Hematopoietic multipotent progenitor cell (in vitro differentiated cells): ENCODE measurements at regions not wholly inside any gene's neighbourhood (a gene's known extent, or its start where the extent isn't known, plus 50 kb on each side); places are given as distances from the start of the nearest gene placed in this dataset.

ENCODE experiments used
- DNase-seq, 3 donors: peaks; one replicate each; pipeline ENCODE4 v3.0.0-alpha.2; 2011 to 2015; ENCODE audit warnings: low read depth in 2 of 3, low spot score in 2 of 3

DNA sequence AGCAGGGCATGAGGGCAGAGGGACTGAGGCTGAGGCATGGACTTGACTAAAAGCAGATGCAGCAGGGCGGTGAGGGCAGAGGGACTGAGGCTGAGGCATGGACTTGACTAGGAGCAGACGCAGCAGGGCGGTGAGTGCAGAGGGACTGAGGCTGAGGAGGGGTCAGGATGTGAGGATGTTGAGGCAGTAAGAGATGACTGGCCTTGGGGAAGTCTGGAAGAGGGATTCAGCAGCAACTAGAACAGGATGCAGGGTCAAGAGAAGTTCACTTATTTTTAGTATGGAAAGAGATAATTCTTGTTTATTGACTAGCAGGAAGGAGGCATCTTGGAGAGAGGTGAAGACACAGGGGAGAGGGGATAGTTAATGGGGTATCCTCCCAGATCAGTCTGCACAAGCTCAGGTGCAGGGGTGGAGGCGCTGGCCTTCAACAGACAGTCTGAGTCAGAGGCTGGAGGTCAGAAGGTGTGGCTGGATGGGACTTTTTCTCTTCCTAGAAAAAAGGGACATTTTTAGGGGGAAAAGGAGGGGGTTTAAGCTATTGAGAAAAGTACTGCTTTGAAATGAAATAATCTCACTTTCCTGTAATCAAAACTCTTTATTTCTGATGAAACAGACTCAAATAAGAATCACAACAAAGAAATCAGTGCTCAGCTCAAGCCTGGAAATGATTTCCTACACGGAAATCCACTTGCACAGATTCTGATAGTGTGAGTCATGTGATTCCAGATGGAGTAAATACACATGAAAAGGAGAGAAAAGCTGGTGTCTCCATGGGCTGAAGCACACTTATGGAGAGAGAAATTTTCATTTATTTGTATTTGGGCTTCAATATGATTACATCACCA, 130.9 kb downstream of the PALM2AKAP2 start:
- no peak for DNase-seq

DNA sequence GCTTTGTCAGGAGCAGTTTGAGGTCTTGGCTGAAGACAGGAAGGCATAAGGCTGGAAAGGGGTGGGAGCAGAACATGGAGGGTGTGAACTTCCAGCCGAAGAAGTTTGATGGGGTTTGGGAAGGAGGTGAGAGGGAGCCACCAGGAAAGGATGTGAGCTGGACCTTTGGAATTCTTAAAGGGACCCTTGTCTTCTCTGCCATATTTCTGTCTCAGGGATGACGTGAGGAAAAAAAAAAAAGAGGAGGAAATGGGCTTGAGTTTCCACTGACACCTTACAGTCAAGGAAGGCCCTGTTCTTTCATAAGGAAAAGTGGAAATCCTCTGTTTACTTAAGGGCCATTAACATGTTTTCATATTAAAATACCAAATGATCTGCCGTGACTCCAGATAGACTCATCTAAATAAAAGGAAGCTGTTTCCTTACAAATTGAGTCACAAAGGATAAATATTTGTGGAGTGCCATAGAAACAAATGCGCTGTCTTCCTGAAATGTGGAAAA, 132.1 kb downstream of the PALM2AKAP2 start:
- no peak for DNase-seq

DNA sequence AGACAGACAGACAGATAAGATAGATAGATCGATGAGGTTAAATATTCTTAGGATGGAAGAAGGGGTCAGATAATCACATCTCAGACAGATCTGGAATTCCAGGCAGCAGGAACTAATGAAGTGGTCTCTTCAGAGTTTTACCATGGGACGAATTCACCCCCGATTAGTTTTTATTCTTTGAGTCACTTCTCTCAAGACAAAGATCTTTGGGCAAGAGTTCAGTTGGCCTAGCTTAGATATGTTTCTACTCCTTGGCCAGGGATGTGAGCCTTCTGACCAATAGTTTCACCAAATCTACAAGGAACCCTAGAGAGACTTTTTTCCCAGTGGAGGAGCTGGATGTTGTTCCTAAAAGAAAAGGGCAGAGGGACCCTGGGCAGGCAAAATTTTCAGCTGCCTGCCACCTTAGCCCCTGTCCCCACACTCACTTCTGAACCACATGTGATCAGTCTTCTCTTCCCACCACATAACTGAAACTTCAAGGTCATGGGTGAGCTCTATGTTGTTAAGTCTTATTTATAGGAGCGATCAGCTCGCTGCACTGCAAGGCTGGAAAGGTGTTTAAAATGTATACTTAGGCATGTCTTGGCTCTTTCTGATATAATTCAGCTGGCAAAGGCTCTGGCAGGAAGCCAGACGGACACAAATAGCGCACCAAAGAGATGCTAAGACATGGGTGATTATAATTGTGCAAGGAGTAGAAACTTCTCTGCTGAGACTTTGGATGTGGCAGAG, 132.9 kb downstream of the PALM2AKAP2 start:
- DNase-seq = no peak

DNA sequence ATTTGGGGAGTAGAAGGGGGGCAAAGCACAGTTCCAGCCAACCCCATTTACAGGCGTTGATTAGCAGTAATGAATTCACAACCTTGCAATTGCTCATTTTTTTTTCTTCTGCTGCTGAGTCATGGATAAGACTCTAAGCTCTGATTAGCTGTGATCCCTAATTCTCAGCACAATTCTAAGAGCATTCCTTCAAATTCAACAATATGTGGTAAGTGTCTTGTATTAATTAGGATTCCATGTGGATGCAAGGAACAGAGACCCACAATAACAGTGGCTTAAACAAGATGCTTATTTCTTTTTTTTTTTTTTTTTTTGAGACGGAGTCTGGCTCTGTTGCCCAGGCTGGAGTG, 133.4 kb downstream of the PALM2AKAP2 start:
- DNase-seq = no peak

DNA sequence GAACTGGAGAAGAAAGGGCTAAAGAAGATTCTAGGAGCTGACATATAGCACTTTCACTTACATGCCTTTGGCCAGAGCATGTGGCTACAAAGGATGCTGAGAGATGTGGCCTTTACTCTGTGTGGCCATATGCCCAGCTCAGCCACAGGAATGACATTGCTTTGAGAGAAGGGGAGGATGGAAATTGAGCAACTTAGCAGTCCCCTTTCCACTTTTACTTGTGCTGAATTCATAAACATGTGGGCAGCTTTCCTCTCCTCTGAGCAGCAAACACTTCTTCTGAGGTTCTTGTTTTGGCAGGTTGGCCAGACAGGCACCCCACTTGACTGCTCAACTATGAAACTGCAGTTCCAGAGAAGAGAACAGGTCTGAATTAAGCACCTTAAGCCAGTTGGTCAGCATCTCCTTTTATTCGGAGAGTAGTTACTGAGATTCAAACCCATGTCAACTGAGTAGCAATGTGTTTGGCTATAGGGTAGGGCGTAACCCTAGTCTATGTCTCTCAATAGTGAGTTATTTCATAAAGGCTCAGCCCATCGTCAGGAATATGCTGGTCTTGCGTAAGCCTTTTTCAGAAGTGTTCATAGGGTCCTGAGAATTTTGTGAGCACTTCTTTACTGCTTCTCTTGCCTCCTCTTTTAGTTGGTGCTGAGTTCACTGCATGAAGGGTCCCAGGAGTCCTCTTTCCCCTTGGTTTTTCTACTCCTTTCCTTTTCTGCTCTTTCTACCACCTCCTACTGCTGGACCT, 134.5 kb downstream of the PALM2AKAP2 start:
- DNase-seq = no peak

DNA sequence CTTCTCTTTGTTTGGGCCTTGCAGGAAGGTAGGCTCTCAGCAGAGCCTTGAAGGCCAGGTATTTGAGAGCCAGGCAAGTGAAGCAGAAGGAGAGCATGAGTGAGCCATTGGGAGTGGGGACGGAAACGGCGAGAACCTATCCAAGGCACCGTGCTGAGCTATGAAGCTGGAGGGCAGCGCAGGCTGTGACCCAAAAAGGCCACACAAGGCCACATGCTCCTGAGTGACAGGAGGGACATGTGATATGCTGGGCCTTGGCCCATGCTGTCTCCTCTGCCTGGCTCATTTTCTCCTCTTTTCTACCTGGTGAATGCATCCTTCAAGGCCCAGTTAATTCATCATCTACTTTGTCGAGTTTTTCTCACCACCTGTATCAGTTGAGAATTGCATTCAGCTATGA, 136.3 kb downstream of the PALM2AKAP2 start:
- DNase-seq = no peak

DNA sequence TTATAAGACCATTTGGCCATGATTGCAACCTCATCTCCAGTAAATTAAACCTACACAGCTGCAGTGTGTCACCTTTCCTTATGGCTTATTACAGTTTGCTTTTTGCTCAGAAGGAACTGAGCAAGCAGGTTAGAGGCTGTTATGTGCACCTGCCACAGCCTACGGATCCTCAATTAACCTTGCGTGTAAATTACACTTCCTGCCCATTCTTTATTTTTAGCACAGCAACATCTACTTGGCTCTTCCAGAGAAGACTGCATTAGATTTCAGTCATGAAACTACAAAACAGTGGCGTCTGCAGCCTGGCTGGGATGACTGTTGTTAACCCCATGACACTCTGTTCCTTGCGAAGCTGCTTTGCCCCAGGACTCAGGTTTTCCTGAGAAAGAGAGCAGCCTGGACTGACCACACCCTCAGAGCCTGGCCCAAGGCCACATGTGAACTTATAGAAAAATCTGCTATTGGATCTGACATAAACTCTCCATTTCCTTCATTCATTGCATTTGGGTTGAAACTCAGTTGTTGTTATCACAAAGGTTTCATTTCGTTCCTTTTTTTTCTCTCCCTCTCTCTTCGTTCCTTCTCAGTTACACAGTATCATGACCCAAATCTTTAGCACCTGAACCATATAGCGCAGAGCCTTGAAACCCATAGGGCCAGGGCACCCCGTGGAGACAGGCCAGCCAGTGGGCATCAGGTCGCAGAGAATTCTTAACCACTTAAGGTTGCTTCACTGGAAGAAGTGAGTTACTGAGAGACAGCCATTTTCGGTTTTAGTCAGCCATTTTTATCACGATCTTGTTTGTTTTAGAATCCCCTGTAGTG, 138.6 kb downstream of the PALM2AKAP2 start:
- DNase-seq = no peak

DNA sequence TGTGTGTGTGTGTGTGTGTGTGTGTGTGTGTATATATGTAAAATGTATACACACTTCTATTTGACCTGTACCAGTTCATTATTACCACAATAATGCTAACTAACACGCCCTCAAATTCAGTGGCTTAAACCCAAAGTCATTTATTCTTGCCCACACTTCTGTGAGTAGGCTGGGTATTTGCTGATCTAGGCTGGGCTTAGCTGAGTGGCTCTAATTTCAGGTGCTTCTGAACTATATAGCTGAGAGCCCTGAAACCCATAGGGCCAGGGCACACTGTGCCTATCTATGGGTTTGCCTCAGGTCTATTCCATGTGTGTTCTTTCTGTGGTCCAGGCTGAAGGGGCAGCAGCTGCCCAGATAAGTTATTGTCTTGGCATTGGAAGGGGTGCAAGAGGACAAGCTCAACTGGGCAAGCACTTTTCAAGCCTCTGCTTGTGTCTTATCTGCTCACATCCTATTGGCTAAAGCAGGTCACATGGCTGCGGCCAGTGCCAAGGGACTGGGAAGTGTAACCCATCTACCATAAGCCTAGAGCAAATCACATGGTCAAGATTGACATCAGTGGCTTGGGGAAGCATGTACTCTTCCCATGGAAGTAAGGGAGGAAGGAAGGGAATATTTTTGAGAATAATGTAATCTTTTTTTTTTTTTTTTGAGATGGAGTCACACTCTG, 139.9 kb downstream of the PALM2AKAP2 start:
- DNase-seq = no peak

DNA sequence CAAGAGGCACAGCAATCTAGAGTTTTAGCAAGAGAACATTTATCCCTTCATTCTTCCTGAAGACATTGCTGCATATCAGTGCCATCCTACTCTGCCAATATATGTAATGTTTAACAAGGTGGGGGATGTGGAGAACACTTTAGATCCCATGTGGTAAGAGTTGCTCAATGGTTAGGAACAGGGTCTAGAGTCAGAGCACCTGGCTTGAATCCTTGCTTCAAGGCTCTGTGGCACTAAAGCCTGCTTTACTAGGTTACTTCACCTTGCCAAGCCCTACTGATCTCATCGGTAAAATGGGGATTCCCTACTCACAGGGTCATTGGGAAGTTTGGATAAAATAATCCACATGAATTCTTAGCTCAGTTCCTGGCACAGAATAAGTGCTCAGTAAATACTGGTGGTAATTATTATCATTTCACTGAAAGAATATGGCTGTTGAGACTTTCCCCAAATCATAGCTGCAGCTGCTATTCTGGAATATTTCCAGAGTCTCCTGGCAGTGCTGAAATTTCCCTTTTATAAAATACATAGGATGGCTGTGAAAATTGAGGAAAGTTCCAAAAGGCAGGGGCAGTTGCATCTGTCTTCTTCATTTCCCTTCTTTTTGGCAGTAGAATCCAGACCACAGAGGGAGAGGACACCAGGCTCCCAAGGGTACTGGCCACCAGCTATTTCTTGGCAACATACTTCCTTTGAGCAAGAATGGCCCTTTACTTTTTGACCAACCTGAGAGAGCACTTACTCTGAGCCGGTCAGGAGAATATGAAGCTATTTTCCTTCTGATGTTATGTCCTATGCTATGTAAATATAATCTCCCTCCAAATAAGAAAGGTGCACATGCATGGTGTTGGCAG, 142.8 kb downstream of the PALM2AKAP2 start:
- no peak for DNase-seq

DNA sequence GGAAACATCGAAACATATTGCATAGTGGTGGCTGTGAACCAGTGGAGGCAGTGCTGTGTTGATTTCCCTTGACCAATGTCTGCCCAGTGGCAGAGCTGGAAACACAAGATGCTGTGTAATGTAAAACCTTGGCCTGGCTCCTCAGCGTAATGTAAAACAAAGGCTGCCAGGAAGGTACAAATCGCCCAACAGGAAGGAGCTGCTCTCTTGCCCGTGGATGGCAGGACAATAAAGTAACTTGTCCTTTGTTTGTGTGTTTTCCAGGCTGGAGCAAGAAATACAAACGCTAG, 143.4 kb downstream of the PALM2AKAP2 start:
- DNase-seq = no peak

DNA sequence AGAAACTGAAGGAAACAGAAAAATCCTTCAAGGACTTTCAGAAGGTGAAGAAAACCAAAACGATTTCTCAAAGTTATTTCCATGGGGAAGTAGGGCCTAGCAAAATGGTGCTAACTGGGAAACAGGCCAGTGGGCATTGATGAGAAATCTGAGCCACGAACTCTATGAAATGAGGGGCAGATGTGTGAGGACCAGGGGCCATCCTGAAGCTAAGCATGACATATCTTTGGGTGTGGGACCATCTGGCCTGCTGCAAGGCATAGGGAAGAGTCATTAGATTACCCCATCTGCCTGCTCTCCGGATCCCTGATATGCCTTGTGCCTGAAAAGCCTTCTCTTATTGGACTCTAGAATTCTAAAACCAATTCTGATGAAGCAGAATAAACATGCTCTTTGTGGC, 143.8 kb downstream of the PALM2AKAP2 start:
- DNase-seq = no peak

DNA sequence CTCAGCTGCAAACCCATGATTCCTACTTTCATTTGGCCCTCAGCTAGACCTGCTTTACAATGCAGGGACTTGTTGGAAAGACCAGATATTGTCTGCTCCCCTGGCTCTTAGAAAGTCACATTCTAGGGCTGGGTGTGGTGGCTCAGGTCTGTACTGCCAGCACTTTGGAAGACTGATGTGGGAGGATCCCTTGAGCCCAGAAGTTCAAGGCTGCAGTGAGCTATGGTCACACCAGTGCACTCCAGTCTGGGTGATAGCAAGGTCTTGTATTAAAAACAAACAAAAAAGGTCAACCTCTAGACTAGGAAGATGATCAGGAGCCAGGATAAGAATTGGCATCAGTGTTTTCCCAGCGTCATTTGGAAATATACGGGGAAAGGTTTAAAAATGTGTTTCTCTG, 145.8 kb downstream of the PALM2AKAP2 start:
- DNase-seq = no peak

DNA sequence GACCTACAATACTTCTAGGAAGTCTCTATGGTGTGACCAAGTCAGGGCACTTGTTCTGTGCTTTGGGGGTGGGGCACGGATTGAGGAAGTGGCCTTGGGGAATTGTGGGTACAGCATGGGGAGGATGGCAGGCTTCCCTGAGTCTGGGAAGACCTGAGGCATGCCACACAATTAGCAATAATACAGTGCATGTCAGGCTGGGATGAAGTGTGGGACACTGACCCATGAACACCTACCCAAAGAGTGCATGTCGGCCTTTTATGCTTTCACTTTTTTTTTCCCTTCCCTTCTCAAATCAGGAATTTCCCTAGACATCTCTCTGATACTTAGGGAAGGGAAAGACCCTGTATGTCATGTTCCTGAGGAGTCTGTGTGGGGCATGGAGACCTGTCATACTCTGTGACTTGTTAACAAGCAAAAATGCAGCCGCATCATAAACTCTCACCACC, 146.4 kb downstream of the PALM2AKAP2 start:
- DNase-seq = no peak

DNA sequence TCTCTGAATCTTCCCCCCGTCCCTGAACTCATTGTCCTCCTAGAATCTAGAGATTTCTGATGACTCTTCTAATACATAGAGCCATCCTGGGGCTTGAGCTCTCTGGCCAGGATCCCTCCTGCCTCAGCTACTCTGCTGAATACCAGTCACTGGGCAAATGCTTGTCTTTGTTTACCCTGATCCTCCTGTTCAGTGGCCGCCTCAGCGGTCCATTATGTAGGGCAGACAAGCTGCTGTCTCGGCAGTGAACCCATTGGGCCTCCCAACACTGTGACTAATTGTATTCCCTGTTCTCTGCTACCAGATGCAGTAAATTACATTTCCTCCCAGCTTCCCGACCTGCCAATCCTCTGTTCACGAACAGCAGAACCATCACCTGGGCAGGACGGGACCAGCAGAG, 151.6 kb downstream of the PALM2AKAP2 start:
- DNase-seq = no peak

DNA sequence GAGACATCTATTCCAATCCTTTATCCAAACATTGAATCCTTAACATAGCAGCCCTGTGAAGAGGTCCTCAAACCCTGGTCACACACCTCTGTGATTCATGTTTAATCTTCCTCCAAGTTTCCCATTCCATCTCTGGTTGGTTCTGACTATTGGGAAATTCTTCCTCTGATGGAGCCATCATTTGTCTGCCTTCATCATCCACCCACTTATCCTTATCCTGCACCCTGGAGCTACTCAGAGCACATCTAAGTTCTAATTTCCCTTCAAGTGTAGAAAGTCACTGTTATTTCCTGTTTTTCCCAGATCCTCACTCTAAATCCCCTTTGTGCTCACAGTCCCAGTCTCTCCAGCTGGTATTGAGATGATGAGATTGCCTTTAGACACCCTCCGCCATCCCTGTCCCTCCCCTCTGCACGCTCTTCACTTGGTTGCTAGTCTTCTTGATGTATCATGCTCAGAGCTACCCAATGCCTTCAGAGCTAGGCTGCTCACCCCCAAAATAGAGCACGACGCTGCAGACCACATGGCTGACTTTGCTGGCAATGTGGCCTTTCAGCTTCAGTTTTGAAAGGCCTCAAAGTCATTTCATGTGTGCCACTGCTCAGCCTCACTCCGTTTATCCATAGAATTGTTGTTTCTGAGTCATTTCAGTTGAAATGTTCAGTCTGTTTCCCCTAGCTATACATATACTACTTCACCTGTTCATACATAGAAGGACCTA, 154.3 kb downstream of the PALM2AKAP2 start:
- no peak for DNase-seq

DNA sequence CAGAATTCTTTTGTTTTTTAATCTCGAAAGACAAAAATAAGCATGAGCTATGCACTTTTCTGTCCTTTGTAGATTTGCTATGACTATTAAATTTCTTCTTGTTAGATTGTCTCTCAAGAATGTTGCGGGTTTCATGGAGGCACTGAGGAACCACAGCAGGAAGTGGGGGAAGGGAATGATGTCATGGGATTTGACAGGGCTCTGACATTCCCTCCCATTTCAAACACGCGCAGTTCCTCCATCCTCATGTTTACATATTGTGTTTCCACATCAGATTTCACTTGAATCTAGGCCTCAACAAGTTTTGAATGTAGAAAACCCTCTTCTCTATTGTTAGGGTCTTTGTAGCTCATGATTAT, 154.8 kb downstream of the PALM2AKAP2 start:
- DNase-seq = no peak

DNA sequence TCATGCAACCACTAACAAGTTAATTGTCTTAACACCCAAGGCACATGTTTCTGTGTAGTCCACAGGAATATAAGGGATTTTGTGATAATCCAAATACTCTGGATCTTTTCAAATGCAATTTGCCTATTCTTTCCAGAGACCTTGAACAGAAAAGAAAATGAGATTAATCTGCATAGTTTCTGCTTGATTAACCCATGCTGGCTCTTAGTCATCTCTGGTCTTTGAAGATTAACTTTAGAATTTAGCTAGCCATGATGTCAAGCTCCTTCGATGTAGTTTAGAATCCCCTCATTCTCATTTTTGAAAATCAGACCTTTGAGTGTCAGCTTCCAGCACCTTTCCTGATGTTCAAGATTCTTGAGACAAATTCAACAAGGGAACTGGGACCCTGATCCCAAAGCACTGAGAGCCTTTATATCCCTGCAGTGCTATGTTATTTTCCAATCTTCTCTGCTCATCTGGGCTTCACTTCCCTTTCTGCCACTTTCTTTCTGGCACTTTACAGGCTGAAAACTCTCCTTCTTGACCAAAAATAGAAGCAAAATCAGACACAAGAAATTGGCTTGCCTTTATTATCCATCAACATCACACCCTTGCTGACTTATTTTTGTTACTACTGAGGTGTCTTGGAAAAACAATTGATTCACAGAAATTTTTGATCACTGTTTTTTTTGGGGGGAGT, 155.5 kb downstream of the PALM2AKAP2 start:
- DNase-seq = no peak

DNA sequence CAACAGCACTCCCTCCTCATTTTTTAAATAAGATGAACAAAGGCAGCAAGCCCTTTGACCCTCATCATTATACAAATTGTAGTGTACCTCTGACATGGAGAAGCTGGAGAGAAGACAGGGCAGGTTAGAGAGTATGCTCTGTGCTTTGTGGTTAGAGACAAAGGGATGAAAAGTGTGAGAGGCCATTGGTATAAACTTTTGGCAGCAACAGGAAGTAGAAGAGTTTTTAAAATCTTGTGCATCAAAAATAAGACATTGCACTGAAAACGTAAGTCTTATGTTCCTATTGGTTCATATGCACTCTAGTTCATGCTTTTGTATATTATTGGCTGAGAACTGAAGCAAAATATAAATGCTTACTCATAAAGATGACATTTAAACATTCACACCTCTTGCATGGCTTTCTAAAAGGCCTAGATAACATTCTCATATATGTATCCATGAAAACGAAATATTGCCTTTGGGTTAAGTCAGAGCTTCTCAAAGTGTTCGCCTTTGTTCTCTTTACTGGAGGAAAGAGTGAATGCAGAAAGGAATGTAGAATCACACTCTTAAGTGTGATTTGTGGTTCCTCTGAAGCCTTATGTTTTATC, 158.0 kb downstream of the PALM2AKAP2 start:
- no peak for DNase-seq
